Kidney tubule cell (primary cell): ENCODE measurements at regions not wholly inside any gene's neighbourhood (a gene's known extent, or its start where the extent isn't known, plus 50 kb on each side); places are given as distances from the start of the nearest gene placed in this dataset.
"Not testable (repeated sequence)": the region's sequence is repeated elsewhere in the genome, so short reads cannot be mapped to it uniquely, and the experiment has no call there.

Experiments
- DNase-seq: peaks from one replicate; pipeline ENCODE4 v3.0.0-alpha.2; 2018; ENCODE audit warnings: low spot score

- DNase-seq, result no peak
These were observed 98.6 kb downstream of the NAV1 start for GRCh38 chr1:201637282-201638079.

GRCh38 chr1:201639391-201639790 is 100.5 kb downstream of the NAV1 start:
- no peak for DNase-seq

- DNase-seq, result no peak
These were observed 100.9 kb downstream of the NAV1 start for GRCh38 chr1:201639826-201640225.

- DNase-seq, result no peak
These were observed 101.7 kb downstream of the NAV1 start for GRCh38 chr1:201640624-201641023.

GRCh38 chr1:201641524-201642253 is 102.8 kb downstream of the NAV1 start:
- no peak for DNase-seq

- DNase-seq, result no peak
These were observed 104.8 kb downstream of the NAV1 start for GRCh38 chr1:201643835-201644104.

GRCh38 chr1:201644197-201644596 is 105.3 kb downstream of the NAV1 start:
- no peak for DNase-seq

GRCh38 chr1:201645000-201645399 is 106.1 kb downstream of the NAV1 start:
- DNase-seq, result not testable (repeated sequence)

- no peak for DNase-seq
These were observed 107.0 kb downstream of the NAV1 start for GRCh38 chr1:201645956-201646355.

GRCh38 chr1:201646411-201647022 is 107.6 kb downstream of the NAV1 start:
- DNase-seq, result no peak

GRCh38 chr1:201647094-201647493 is 108.2 kb downstream of the NAV1 start:
- DNase-seq, result no peak

GRCh38 chr1:201647722-201648065 is 108.8 kb downstream of the NAV1 start:
- DNase-seq, result no peak

- peak; percentile 47 for DNase-seq
These were observed 109.4 kb downstream of the NAV1 start for GRCh38 chr1:201648066-201648906.

- DNase-seq, result no peak
These were observed 110.2 kb downstream of the NAV1 start for GRCh38 chr1:201648907-201649721.

- peak; percentile 47 for DNase-seq
These were observed 111.1 kb downstream of the NAV1 start for GRCh38 chr1:201649761-201650622.

GRCh38 chr1:201650623-201650933 is 111.7 kb downstream of the NAV1 start:
- DNase-seq, result no peak

- no peak for DNase-seq
These were observed 113.3 kb downstream of the NAV1 start for GRCh38 chr1:201652181-201652580.

GRCh38 chr1:201653233-201653632 is 114.3 kb downstream of the NAV1 start:
- DNase-seq, result no peak

GRCh38 chr1:201653883-201654282 is 115.0 kb downstream of the NAV1 start:
- peak; percentile 42 for DNase-seq

GRCh38 chr1:201655243-201655642 is 116.3 kb downstream of the NAV1 start:
- DNase-seq, result no peak

GRCh38 chr1:201655910-201656309 is 117.0 kb downstream of the NAV1 start:
- DNase-seq, result no peak
